ENCODE measurements at regions not wholly inside any gene's neighbourhood (a gene's known extent, or its start where the extent isn't known, plus 50 kb on each side); places are given as distances from the start of the nearest gene placed in this dataset.

DNA sequence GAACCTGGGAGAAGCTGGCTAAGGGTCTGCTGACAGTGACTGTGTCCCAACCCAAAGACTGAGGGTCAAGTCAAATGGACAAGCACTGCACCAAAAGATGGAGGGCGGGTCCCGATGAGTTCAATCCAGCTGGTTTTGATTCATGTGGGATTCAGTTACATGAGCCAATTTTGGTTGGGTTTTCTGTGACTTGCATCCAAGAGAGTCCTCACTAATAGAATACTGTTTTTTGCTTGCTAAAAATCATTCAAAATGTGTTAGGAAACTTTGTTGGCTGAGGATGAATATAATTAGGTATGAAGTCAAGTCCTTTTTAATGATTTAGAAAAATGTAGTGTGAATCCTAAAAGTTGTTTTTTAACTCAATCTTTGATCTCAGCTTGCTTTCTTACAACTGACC lies 323.8 kb upstream of the NOX3 start:
- no peak overlapping the region for H3K4me3 ChIP-seq (ENCODE audit: low read depth, low read length)
- TF ChIP-seq, protein P1, sequence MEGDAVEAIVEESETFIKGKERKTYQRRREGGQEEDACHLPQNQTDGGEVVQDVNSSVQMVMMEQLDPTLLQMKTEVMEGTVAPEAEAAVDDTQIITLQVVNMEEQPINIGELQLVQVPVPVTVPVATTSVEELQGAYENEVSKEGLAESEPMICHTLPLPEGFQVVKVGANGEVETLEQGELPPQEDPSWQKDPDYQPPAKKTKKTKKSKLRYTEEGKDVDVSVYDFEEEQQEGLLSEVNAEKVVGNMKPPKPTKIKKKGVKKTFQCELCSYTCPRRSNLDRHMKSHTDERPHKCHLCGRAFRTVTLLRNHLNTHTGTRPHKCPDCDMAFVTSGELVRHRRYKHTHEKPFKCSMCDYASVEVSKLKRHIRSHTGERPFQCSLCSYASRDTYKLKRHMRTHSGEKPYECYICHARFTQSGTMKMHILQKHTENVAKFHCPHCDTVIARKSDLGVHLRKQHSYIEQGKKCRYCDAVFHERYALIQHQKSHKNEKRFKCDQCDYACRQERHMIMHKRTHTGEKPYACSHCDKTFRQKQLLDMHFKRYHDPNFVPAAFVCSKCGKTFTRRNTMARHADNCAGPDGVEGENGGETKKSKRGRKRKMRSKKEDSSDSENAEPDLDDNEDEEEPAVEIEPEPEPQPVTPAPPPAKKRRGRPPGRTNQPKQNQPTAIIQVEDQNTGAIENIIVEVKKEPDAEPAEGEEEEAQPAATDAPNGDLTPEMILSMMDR (IDR thresholded peaks at IDR 0.05; ENCODE audit: borderline replicate concordance, insufficient read depth, low read depth, low read length): no peak

DNA sequence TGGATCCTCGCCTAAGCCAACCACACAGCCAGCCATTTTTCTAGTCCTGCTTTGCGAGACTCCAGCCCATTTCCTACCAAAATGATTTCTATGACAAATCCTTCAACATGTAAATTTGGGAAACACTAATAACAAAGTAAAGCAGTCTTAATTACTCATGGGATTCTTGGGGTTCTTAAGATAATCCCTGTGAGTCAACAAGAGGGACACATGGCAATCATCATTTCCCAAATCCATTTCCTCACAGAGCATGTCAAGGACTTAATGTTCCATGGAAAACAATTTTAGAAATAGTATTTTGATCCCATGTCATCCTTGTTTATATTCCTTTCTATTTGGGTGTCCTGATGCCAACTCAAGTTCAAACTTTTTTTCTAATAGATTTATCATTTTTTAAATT lies 322.7 kb upstream of the NOX3 start:
- TF ChIP-seq, protein P1 (IDR thresholded peaks at IDR 0.05; ENCODE audit: borderline replicate concordance, insufficient read depth, low read depth, low read length): no peak
- H3K4me3 ChIP-seq (ENCODE audit: low read depth, low read length): no peak overlapping the region

DNA sequence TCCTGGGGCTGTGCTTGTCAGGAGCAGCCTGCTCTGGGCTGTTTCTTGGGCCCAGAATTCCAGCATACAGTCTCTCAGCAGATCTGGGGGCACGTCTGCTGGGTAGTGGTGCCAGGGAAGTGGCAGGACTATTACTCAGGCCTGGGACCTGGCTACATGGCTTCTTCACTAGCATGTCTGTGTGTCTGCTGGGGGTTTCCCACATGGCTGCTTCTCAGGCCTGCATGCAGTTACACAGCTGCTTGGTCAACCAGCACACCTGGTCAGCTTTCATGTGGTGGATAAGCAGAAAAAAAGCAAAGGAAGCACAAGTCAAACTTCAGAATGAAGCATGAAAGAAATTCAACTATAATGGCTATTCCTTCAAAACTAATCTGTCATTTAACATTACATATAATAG lies 316.2 kb upstream of the NOX3 start:
- H3K4me3 ChIP-seq (ENCODE audit: low read depth, low read length): no peak overlapping the region
- TF ChIP-seq, protein P1 (IDR thresholded peaks at IDR 0.05; ENCODE audit: borderline replicate concordance, insufficient read depth, low read depth, low read length): no peak

DNA sequence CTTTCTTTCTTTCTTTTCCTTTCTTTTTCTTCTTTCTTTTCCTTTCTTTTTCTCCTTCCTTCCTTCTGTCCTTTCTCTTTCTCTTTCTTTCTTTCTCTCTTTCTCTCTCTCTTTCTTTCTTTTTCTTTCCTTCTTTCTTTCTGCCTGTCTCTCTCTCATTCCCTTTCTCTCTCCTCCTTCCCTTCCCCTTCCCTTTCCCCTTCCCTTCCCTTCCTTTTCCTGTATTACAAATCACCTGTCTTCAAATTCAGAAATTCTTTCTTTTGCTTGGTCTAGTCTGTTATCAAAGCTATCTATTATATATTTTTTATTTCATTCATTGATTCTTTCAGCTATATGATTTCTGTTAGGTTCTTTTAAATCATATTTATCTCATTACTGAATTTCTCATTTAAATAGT lies 315.2 kb upstream of the NOX3 start:
- H3K4me3 ChIP-seq (ENCODE audit: low read depth, low read length): no peak overlapping the region
- TF ChIP-seq, protein P1 (IDR thresholded peaks at IDR 0.05; ENCODE audit: borderline replicate concordance, insufficient read depth, low read depth, low read length): no peak

DNA sequence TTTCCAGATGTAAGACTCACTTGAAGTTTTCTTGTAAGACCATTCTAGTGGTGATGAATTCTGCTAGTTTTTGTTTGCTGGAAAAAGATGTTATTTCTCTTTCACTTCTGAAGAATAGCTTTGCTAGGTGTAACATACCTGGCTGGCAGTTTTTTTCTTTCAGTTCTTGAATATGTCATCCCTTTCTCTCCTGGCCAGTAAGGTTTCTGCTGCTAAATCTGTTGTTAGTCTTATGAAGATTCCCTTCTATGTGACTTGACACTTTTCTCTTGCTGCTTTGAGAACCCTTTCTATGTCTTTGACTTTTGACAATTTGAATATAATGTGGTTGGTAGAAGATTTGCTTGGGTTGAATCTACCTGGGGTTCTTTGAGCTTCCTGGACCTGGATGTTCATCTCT lies 314.7 kb upstream of the NOX3 start:
- no peak overlapping the region for H3K4me3 ChIP-seq (ENCODE audit: low read depth, low read length)
- TF ChIP-seq, protein P1 (IDR thresholded peaks at IDR 0.05; ENCODE audit: borderline replicate concordance, insufficient read depth, low read depth, low read length): no peak

DNA sequence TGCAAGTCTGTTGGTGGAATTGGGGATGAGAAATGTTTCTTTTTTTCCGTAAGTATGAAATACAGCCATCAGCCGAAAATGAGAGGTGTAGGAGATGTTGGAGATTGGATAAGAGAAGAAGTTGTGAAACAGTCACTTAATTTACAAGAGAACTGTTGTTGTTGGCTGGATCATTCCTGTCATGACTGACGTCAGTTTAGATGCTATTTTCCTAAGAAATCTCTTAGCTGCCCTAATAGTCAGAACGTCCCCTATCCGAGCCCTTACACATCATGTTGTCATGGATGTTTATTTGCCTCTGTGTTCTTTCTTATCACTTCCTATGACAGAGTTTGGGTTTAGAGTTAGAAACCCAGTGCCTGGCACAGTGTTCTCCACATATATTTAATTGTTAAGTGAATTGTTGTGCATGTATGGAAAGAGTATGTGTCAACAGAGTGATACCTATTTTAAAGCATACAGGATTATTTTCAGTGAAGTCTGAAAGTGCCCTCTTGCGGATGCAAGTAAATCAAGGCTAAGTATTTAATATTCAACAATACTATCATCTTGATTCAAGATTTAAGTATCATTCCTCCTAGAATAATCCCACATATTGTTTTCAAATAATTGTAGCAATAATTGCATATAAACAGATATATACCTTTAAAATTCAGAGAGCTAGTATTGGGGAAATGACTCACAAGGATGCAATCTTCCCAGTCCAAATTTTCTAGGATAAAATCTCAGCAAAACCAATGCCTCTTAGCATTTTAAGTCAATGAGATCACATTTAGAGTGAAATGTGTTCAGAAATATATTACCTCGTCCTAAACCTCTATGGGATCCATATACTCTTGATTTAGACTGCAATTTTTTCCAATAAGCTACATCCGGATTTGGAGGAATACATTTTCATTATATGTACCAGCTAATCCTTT lies 309.9 kb upstream of the NOX3 start:
- TF ChIP-seq, protein P1 (IDR thresholded peaks at IDR 0.05; ENCODE audit: borderline replicate concordance, insufficient read depth, low read depth, low read length): no peak
- H3K4me3 ChIP-seq (ENCODE audit: low read depth, low read length): no peak overlapping the region

DNA sequence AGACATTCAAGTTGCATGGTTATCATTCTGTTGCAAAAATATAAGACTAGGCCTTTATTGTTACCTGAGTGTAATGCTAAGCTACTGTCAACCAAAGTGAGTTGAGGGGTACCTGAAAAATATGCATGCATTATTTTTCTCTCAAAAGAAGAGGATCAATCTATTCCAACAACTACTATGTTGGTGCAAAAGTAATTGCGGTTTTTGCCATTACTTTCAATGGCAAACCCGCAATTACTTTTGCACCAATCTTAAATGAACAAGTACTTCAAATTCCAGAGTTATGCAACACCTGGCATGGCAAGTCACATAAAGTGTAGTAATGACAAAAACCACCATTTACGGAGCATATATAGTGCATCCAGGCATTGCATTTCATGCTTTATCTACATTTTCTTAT lies 307.0 kb upstream of the NOX3 start:
- no peak overlapping the region for H3K4me3 ChIP-seq (ENCODE audit: low read depth, low read length)
- TF ChIP-seq, protein P1 (IDR thresholded peaks at IDR 0.05; ENCODE audit: borderline replicate concordance, insufficient read depth, low read depth, low read length): no peak
